Lower leg skin (tissue), 4 donors: ENCODE measurements at regions not wholly inside any gene's neighbourhood (a gene's known extent, or its start where the extent isn't known, plus 50 kb on each side); places are given as distances from the start of the nearest gene placed in this dataset.
"Not testable (repeated sequence)": the region's sequence is repeated elsewhere in the genome, so short reads cannot be mapped to it uniquely, and the experiment has no call there.

ENCODE experiments used
- DNase-seq, 2 donors: peaks; one replicate each; pipeline ENCODE4 v3.0.0-alpha.2; 2019; ENCODE audit warnings: low spot score in 2 of 2
- H3K4me3 ChIP-seq: fragments of 200-600 bp; sonication (generic); 2 replicates; pipeline ENCODE4 v1.5.1; 2017; ENCODE audit warnings: mild to moderate bottlenecking, low read depth; ENCODE audit not compliant: poor library complexity, severe bottlenecking
- POLR2A ChIP-seq, 2 donors: fragments of 450-650 bp; IDR thresholded peaks; one replicate each; pipeline ENCODE4 v1.6.1; 2016 to 2017; ENCODE audit warnings: antibody characterized with exemption in 2 of 2, mild to moderate bottlenecking in 1 of 2, moderate library complexity in 1 of 2
- WGBS, 2 donors: methylation state at CpG; one replicate each; pipeline ENCODE4 v1.1.5; 2018; 5-methylcytosine and 5-hydroxymethylcytosine counted together
- intact Hi-C: fragments of 100-400 bp; cut with DNase I; formaldehyde crosslinking; loops from one replicate; pipeline ENCODE4 v1.15.0; 2023; ENCODE audit warnings: low total_unique reads
- TF ChIP-seq, protein P1 (sequence below), 3 donors: fragments of 450-650 bp; IDR thresholded peaks; one replicate each; pipeline ENCODE4 v1.5.1; 2016; ENCODE audit warnings: antibody characterized with exemption in 3 of 3, mild to moderate bottlenecking in 3 of 3, moderate library complexity in 2 of 3

DNA sequence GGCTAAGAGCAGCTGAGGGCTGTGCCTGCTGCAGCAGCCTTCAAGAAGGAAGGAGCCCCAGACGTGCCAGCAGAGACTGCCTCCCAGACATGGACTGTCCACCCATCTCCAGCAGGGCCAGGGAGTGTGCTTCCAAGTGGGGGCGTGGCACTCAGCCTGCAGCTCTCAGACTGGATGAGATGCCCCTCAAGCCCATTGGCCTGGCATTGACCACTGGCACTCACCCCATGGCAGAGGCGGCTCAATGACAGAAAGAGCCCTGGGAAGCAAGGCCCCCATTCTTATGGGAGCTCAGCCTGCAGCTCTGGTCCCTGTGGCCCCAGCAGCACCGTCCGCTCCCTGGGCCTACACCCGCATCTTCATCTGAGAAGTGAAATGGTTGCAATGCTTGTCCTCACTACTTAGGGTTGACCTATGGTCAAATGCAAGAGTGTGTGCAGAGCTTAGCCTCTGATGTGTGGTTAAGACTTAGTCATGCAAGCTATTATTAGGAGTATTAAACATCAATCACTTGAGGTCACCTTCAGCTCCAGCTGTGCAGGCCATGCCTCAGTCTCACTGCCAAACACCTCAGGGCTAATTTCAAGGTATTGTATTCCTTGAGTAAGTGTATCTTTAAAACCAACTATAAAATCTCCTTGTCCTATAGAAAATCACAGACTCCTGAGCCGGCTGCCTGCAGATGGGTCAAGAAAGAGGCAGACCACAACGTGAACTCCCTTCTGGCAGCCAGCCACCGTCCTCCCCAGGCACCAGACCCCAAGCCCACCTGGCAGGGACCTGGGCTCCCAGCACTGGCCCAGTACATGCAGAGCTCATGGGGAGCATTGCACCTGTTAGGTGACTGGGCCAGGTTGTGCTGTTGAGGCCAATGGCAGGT is 194.8 kb downstream of the NDUFA10 start:
- intact Hi-C loops = no loop called here
- DNase-seq = peak; percentile 6 to 79
- 75 to 86% methylated on average over 7 to 9 of the region's 9 CpGs for WGBS, 2 donors
- TF ChIP-seq, protein P1, sequence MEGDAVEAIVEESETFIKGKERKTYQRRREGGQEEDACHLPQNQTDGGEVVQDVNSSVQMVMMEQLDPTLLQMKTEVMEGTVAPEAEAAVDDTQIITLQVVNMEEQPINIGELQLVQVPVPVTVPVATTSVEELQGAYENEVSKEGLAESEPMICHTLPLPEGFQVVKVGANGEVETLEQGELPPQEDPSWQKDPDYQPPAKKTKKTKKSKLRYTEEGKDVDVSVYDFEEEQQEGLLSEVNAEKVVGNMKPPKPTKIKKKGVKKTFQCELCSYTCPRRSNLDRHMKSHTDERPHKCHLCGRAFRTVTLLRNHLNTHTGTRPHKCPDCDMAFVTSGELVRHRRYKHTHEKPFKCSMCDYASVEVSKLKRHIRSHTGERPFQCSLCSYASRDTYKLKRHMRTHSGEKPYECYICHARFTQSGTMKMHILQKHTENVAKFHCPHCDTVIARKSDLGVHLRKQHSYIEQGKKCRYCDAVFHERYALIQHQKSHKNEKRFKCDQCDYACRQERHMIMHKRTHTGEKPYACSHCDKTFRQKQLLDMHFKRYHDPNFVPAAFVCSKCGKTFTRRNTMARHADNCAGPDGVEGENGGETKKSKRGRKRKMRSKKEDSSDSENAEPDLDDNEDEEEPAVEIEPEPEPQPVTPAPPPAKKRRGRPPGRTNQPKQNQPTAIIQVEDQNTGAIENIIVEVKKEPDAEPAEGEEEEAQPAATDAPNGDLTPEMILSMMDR (IDR thresholded peaks at IDR 0.05) = no peak
- no peak for TF ChIP-seq POLR2A (IDR thresholded peaks at IDR 0.05)
- no peak overlapping the region for H3K4me3 ChIP-seq

DNA sequence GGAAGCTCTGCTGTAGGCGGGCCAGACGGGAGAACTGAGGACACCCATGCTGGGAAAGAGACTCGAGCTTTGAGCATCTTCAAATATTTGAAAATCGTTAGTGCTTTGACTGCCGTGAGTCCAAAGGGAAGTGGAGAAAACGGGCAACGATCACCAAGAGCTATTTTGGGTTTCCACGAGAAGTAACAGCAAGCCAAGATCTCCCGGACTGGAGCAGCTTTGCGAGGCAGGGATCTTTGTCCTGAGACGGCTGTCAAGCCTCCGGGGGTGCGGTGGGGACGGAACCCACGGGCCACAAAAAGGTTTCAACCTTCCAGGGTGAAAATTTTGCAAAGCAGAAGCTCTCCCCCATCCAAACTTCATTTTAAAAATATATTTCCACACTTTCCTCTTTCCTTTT is 195.8 kb downstream of the NDUFA10 start:
- WGBS, 2 donors = 74 to 79% methylated on average over 15 of the region's 15 CpGs

DNA sequence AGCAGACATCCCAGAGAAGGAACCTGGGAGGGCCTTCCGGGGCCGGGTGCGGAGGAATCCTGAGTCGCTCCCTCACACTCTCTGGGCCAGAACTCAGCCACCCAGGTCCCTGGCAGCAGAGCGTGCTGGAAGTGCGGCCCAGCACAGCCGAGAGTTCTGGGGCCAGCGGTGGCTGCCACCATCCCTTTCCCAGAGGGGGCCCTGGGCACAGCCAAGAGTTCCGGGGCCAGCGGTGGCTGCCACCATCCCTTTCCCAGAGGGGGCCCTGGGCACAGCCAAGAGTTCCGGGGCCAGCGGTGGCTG is 196.2 kb downstream of the NDUFA10 start:
- intact Hi-C loops, H3K4me3 ChIP-seq: not testable (repeated sequence)
- DNase-seq = peak in 1 of 2 donors; percentile 32
- WGBS, 2 donors = 88 to 90% methylated on average over 9 to 12 of the region's 12 CpGs

More for the DNA sequence above, 195.8 kb downstream of the NDUFA10 start:
- no peak overlapping the region for H3K4me3 ChIP-seq
- TF ChIP-seq, protein P1 (IDR thresholded peaks at IDR 0.05) = no peak
- no peak for TF ChIP-seq POLR2A (IDR thresholded peaks at IDR 0.05)
- peak in 1 of 2 donors; percentile 45 for DNase-seq
- intact Hi-C loops = no loop called here

DNA sequence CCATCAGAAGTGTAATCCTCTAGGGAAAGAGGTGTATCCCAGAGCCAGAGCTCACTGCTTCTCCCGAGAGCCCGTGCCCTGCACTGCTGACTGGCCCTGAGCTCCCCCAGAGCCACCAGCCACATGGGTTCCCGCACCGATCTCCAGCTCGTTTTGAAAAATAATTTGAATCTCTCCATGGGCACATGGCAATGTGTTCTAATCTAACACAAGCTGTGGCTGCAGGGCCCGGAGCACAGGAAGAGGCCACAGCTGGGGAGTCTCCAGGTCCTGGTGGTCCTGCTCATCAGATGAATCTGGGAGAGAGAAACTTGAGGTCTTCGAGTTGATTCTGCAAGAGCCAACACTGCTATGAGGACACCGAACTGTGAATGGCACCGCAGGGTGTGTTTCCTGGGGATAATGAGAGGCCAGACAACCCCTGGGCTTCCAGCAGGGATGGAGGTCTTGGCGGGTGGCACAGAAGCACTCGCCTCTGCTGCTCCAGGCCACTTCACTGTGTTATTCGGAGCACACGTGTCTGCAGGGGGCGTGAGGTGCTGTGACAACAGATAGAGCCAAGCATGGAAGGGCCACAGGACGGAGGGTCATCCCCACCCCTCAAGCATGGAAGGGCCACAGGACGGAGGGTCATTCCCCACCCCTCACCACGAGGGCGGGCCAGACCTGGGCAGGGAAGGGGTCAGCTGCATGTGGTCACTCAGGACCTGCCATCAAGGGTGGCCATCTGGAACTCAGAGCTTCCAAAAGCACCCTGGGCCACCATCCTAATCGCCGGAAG is 196.8 kb downstream of the NDUFA10 start:
- intact Hi-C loops = no loop called here
- H3K4me3 ChIP-seq = no peak overlapping the region
- WGBS, 2 donors = 82 to 86% methylated on average over 20 of the region's 20 CpGs
- DNase-seq = peak; percentile 6 to 58
- TF ChIP-seq, protein P1 (IDR thresholded peaks at IDR 0.05) = no peak
- no peak for TF ChIP-seq POLR2A (IDR thresholded peaks at IDR 0.05)

DNA sequence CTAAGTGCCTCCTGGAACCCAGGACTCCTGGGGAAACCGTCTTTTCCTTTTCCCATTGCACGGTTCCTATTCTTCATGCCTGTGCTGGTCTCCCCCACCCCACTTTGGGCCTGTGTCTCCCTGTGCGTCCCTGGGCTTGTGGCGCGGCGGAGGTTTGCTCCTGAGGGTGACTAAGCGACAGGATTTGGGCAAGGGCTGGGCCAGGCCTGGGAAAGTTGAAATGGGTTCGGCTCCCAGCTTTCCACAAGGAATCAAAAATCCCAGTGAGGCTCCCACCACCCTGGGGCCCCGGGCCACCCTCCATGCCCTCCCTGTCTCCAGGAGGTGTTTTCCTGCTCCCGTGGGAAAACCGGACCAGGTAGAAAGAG is 197.6 kb downstream of the NDUFA10 start:
- TF ChIP-seq, protein P1 (IDR thresholded peaks at IDR 0.05) = no peak
- H3K4me3 ChIP-seq = no peak overlapping the region
- 89 to 95% methylated on average over 11 of the region's 11 CpGs for WGBS, 2 donors
- intact Hi-C loops = no loop called here
- DNase-seq = peak; percentile 7 to 62

DNA sequence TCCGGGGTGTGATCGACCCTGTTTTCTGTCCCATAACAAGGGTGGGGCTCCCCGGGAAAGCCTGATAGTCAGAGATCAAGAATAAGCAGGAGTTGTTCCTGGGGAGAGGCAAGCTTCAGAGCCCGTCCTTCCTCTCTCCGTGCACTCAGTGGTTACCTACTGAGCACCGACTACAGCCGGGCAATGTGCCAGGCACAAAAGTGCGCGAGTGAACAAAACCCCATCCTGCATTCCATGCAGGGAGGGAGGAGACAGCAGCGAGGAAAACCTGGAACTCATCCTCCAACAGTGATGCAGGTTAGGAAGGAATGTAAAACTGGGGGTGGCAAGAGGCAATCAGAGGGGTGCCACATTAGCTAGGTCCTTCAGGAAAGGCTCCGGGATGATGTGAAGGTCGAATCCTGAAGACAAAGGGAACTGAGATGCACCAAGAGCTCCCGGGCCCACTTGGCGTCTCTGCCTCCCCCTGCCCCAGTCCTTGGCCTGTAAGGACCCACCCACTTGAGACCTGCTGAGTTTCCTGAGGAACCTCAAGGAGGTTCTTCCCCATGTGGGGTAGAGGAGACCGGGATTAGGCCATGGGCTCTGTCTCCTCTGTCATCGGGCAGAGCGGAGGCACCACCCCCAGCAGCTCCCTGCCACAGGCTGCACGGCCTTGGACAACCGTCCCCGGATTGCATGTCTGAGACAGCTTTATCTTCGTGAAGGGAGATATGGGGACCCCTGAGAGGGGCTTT is 198.2 kb downstream of the NDUFA10 start:
- intact Hi-C loops = no loop called here
- WGBS, 2 donors = 71 to 75% methylated on average over 21 of the region's 21 CpGs
- peak; percentile 10 to 54 for DNase-seq
- no peak overlapping the region for H3K4me3 ChIP-seq
- TF ChIP-seq POLR2A (IDR thresholded peaks at IDR 0.05) = no peak
